ENCODE measurements at regions not wholly inside any gene's neighbourhood (a gene's known extent, or its start where the extent isn't known, plus 50 kb on each side); places are given as distances from the start of the nearest gene placed in this dataset.

GRCh38 chr19:16018801-16019551, 57.3 kb upstream of the TPM4 start:
- Histone ChIP-seq H3K4me3 (ENCODE audit: low read depth in 2 of 2, low read length in 2 of 2) (no peak overlapping the region), H3K27ac (ENCODE audit: low read length) (no peak overlapping the region), H3K4me1 (ENCODE audit: control insufficient read depth, insufficient read depth, low read length) (no peaks in the 10 kb centered on the region), H3K36me3 (ENCODE audit: control insufficient read depth, insufficient read depth, low read length) (no peaks in the 10 kb centered on the region), H3K27me3 (ENCODE audit: control insufficient read depth, insufficient read depth, low read length) (no peaks in the 10 kb centered on the region), H3K9me3 (ENCODE audit: control insufficient read depth, insufficient read depth, low read depth, low read length) (no peaks in the 10 kb centered on the region)
- in situ Hi-C loops (cut with HindIII; ENCODE audit: low pct_unique_long_range_greater_than_20kb, low sequenced_read_pairs) (no loop called here), intact Hi-C loops (cut with micrococcal nuclease; ENCODE audit: unreplicated experiment) (no loop called here)
- ChIA-PET CTCF (no interaction called here), POLR2A (no interaction called here)
- ATAC-seq, result no peak
- DNase-seq (ENCODE audit: low read depth, low spot score), result no peak
- no peak for TF ChIP-seq POLR2AphosphoS5 (IDR thresholded peaks at IDR 0.05; ENCODE audit: low read depth, low read length)
- TF ChIP-seq SIN3A (IDR thresholded peaks at IDR 0.05; ENCODE audit: borderline replicate concordance, insufficient read depth, low read depth, low read length), result no peak
- no TSS peak for BruUV-seq (replicated peaks)

- Histone ChIP-seq H3K4me1 (ENCODE audit: control insufficient read depth, insufficient read depth, low read length) (no peaks in the 10 kb centered on the region), H3K27ac (ENCODE audit: low read length) (no peak overlapping the region), H3K4me3 (ENCODE audit: low read depth in 2 of 2, low read length in 2 of 2) (no peak overlapping the region), H3K9me3 (ENCODE audit: control insufficient read depth, insufficient read depth, low read depth, low read length) (no peaks in the 10 kb centered on the region), H3K27me3 (ENCODE audit: control insufficient read depth, insufficient read depth, low read length) (no peaks in the 10 kb centered on the region), H3K36me3 (ENCODE audit: control insufficient read depth, insufficient read depth, low read length) (no peaks in the 10 kb centered on the region)
- POLR2A ChIA-PET, result no interaction called here
- BruUV-seq (replicated peaks), result no TSS peak
- in situ Hi-C loops (cut with HindIII; ENCODE audit: low pct_unique_long_range_greater_than_20kb, low sequenced_read_pairs) (no loop called here), intact Hi-C loops (cut with micrococcal nuclease; ENCODE audit: unreplicated experiment) (no loop called here)
- TF ChIP-seq CTCF (IDR thresholded peaks at IDR 0.05) (no peak), REST (IDR thresholded peaks at IDR 0.05; ENCODE audit: insufficient read depth in 1 of 2, low read depth in 2 of 2, low read length in 1 of 2) (no peak), POLR2AphosphoS5 (IDR thresholded peaks at IDR 0.05; ENCODE audit: low read depth, low read length) (no peak), TCF7L2 (IDR thresholded peaks at IDR 0.05; ENCODE audit: low read depth, low read length) (no peak), SIN3A (IDR thresholded peaks at IDR 0.05; ENCODE audit: borderline replicate concordance, insufficient read depth, low read depth, low read length) (no peak)
- ATAC-seq (no peak), DNase-seq (ENCODE audit: low read depth, low spot score) (no peak)
- CTCF ChIA-PET, result no interaction called here
These were observed 56.4 kb upstream of the TPM4 start for GRCh38 chr19:16019691-16020448.

- in situ Hi-C loops (cut with HindIII; ENCODE audit: low pct_unique_long_range_greater_than_20kb, low sequenced_read_pairs) (no loop called here), intact Hi-C loops (cut with micrococcal nuclease; ENCODE audit: unreplicated experiment) (no loop called here)
- no TSS peak for BruUV-seq (replicated peaks)
- H3K27ac ChIP-seq (ENCODE audit: low read length), result no peak overlapping the region
- DNase-seq (ENCODE audit: low read depth, low spot score) (no peak), ATAC-seq (no peak)
- H3K4me1 ChIP-seq (ENCODE audit: control insufficient read depth, insufficient read depth, low read length), result no peaks in the 10 kb centered on the region; the same call in 1 of the 2 replicates
- no peaks in the 10 kb centered on the region for H3K27me3 ChIP-seq (ENCODE audit: control insufficient read depth, insufficient read depth, low read length)
- no peak overlapping the region for H3K4me3 ChIP-seq (ENCODE audit: low read depth in 2 of 2, low read length in 2 of 2)
- ChIA-PET CTCF (interaction anchor here (0.7 kb wide), 1 partner anchor 289 kb away, joined by 7 read pairs; no protein-coding TSS in a partner anchor), POLR2A (no interaction called here)
- no peaks in the 10 kb centered on the region for H3K36me3 ChIP-seq (ENCODE audit: control insufficient read depth, insufficient read depth, low read length)
- TF ChIP-seq REST (IDR thresholded peaks at IDR 0.05; ENCODE audit: insufficient read depth in 1 of 2, low read depth in 2 of 2, low read length in 1 of 2) (no peak), SIN3A (IDR thresholded peaks at IDR 0.05; ENCODE audit: borderline replicate concordance, insufficient read depth, low read depth, low read length) (no peak), TCF7L2 (IDR thresholded peaks at IDR 0.05; ENCODE audit: low read depth, low read length) (no peak), POLR2AphosphoS5 (IDR thresholded peaks at IDR 0.05; ENCODE audit: low read depth, low read length) (no peak), CTCF (IDR thresholded peaks at IDR 0.05) (no peak)
- H3K9me3 ChIP-seq (ENCODE audit: control insufficient read depth, insufficient read depth, low read depth, low read length), result no peaks in the 10 kb centered on the region
These were observed 54.5 kb upstream of the TPM4 start for GRCh38 chr19:16021796-16022195.
